ENCODE measurements at regions not wholly inside any gene's neighbourhood (a gene's known extent, or its start where the extent isn't known, plus 50 kb on each side); places are given as distances from the start of the nearest gene placed in this dataset.

DNA sequence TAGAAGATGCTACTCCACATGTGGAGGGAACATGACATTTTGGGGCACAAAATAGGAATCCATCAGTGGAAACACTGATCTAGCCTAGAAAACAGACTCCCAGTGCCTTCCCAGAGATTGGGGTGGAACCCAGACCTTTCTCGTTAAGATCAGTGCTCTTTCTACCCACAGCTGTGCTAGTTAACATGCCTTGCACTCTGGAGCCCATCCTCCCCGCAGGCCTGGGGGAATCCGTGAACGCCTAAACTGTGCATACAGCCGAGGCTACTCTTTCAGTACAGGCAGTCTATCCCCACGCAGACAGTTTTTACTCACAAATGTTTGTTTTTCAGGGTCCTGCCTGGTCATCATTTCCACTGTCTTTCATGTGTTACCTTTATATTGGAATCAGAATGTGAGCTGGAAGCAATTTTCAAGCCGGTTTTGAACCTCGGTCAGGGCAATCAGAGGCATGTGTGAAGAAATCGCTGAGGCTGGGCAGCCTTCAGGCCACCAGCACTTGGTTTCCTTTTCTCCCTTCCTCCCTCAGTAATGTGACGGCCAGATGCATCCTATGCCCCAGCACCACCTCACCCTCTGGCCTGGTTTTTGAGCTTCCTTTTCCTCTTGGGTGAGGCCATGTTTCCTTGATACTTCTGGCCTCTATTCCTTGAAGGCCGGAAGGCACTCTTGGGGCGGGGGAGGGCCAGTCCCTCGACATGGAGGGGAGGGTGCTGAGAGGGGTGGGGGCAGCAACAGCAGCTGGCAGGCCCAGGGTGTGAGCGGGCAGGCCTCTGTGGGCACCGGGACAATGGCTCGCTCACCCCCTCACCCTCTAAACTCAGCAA, 123.6 kb upstream of the GALNT15 start:
- Histone ChIP-seq H3K4me1 (no peaks in the 10 kb centered on the region), H3K36me3 (no peaks in the 10 kb centered on the region), H3K27me3 (no peaks in the 10 kb centered on the region), H3K4me3 (no peak overlapping the region), H3K9ac (ENCODE audit: low read depth in 2 of 2, low read length in 2 of 2) (no peak overlapping the region), H3K27ac (no peak overlapping the region), H3K9me3 (no peaks in the 10 kb centered on the region)
- intact Hi-C loops (cut with DNase I) = no loop called here
- TF ChIP-seq, protein P1, sequence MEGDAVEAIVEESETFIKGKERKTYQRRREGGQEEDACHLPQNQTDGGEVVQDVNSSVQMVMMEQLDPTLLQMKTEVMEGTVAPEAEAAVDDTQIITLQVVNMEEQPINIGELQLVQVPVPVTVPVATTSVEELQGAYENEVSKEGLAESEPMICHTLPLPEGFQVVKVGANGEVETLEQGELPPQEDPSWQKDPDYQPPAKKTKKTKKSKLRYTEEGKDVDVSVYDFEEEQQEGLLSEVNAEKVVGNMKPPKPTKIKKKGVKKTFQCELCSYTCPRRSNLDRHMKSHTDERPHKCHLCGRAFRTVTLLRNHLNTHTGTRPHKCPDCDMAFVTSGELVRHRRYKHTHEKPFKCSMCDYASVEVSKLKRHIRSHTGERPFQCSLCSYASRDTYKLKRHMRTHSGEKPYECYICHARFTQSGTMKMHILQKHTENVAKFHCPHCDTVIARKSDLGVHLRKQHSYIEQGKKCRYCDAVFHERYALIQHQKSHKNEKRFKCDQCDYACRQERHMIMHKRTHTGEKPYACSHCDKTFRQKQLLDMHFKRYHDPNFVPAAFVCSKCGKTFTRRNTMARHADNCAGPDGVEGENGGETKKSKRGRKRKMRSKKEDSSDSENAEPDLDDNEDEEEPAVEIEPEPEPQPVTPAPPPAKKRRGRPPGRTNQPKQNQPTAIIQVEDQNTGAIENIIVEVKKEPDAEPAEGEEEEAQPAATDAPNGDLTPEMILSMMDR (IDR thresholded peaks at IDR 0.05) = no peak
- no peak for DNase-seq

DNA sequence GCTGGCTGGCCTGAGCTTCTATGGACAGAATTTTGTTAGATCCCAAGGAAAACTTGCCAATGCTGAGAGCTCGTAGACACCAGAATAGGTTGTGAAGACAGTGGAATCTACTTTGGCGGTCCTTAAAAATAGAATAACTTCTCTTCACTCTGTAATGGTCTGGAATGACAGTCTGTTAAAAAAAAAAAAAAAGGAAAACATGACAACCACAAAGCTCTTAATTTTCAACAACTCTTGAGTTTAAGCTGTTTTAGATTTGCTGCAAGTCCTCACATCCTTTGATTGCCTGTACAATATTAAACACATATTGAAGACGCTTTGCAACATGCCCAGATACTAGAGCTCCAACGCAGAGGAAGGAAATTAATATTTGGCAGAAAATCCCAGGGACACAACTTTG, 122.8 kb upstream of the GALNT15 start:
- no peaks in the 10 kb centered on the region for H3K36me3 ChIP-seq
- intact Hi-C loops (cut with DNase I) = no loop called here
- H3K9ac ChIP-seq (ENCODE audit: low read depth in 2 of 2, low read length in 2 of 2) = no peak overlapping the region
- no peaks in the 10 kb centered on the region for H3K4me1 ChIP-seq
- TF ChIP-seq, protein P1 (IDR thresholded peaks at IDR 0.05) = no peak
- H3K4me3 ChIP-seq = no peak overlapping the region
- no peak for DNase-seq
- H3K27me3 ChIP-seq = no peaks in the 10 kb centered on the region
- H3K9me3 ChIP-seq = no peaks in the 10 kb centered on the region
- no peak overlapping the region for H3K27ac ChIP-seq

DNA sequence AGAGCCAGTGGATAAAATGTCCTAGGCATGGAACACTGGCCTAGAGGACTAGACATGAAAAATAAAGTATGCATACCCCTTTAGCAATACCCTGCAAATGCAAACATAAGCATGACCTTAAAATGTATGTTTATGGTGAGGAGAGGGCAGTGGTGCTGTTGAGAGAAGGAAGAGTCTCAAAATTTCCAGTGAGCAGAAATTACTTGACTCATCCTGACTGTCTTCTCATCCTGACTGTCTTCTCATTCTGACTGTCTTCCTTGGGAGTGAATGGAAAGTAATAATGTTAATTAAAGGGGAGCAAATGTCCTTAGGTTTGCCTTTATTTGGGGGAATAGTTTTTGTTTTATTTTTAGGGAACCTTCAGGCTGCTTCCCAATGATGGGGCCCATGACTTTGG, 121.5 kb upstream of the GALNT15 start:
- no peak overlapping the region for H3K27ac ChIP-seq
- H3K27me3 ChIP-seq = no peaks in the 10 kb centered on the region
- intact Hi-C loops (cut with DNase I) = no loop called here

DNA sequence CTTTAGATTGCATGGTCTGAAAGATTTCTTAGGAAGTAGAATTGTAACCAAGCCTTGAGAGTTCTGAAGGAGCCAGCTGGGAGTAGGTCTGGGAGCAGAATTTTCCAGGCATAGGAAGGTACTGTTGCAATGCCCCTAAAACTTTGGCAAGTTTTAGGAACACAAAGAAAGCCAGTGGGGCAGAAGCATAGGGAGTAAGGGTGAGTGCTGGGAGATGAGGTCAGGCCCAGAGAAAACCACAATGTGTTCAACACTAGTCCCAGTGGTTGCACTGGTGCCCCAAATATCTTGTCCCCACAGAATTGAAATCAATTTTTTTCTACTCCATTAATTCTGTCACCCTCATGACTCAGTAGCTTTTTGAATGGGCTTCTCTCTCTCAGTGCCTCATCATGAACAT, 120.7 kb upstream of the GALNT15 start:
- H3K27ac ChIP-seq = no peak overlapping the region
- TF ChIP-seq, protein P1 (IDR thresholded peaks at IDR 0.05) = no peak

More for the DNA sequence above, 121.5 kb upstream of the GALNT15 start:
- H3K9ac ChIP-seq (ENCODE audit: low read depth in 2 of 2, low read length in 2 of 2) = no peak overlapping the region
- TF ChIP-seq, protein P1 (IDR thresholded peaks at IDR 0.05) = no peak
- DNase-seq = no peak
- no peaks in the 10 kb centered on the region for H3K9me3 ChIP-seq
- no peaks in the 10 kb centered on the region for H3K4me1 ChIP-seq
- H3K4me3 ChIP-seq = no peak overlapping the region
- H3K36me3 ChIP-seq = no peaks in the 10 kb centered on the region

DNA sequence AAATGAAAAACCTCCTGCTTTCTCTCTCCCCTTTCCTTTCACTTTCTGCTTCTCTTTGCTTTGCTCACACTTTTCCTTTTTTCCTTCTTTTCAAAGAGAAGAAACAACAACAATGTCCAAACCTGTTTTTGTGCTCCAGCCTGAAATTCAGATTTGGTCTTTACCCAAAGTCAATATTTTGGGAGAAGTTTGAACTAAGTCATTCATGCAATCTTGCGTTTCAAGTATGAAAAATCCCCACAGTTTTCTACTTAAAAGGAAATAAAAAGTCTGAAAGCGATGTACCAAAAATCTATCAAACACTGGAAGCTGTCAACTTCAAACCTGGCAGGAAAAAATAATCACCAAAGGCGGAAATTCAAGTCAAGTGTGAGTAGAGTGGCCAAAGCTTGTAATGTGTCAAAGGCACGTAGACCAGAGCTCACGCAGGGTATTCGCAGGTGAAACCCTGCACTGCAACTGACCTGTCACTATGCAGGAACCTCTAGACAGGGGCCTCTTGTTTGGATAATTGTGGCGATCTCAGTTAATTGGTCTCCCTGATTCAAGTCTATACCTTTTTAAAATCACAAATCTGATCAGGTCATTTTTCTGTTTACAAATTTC, 118.8 kb upstream of the GALNT15 start:
- no peaks in the 10 kb centered on the region for H3K4me1 ChIP-seq
- no peak overlapping the region for H3K4me3 ChIP-seq
- H3K9ac ChIP-seq (ENCODE audit: low read depth in 2 of 2, low read length in 2 of 2) = no peak overlapping the region
- no peaks in the 10 kb centered on the region for H3K36me3 ChIP-seq
- no peaks in the 10 kb centered on the region for H3K27me3 ChIP-seq
- intact Hi-C loops (cut with DNase I) = loop anchor here (2.0 kb wide), 1 partner anchor 117 kb away; no protein-coding TSS in a partner anchor
- DNase-seq = no peak
- no peak overlapping the region for H3K27ac ChIP-seq
- H3K9me3 ChIP-seq = no peaks in the 10 kb centered on the region
- TF ChIP-seq, protein P1 (IDR thresholded peaks at IDR 0.05) = no peak

More for the DNA sequence above, 120.7 kb upstream of the GALNT15 start:
- Histone ChIP-seq H3K9ac (ENCODE audit: low read depth in 2 of 2, low read length in 2 of 2) (no peak overlapping the region), H3K36me3 (no peaks in the 10 kb centered on the region), H3K9me3 (no peaks in the 10 kb centered on the region), H3K4me1 (no peaks in the 10 kb centered on the region), H3K27me3 (no peaks in the 10 kb centered on the region), H3K4me3 (no peak overlapping the region)
- intact Hi-C loops (cut with DNase I) = loop anchor here (2.0 kb wide), 1 partner anchor 119 kb away; no protein-coding TSS in a partner anchor
- no peak for DNase-seq

All from colonic mucosa (tissue), 4 donors.